ENCODE measurements at regions not wholly inside any gene's neighbourhood (a gene's known extent, or its start where the extent isn't known, plus 50 kb on each side); places are given as distances from the start of the nearest gene placed in this dataset.

DNA sequence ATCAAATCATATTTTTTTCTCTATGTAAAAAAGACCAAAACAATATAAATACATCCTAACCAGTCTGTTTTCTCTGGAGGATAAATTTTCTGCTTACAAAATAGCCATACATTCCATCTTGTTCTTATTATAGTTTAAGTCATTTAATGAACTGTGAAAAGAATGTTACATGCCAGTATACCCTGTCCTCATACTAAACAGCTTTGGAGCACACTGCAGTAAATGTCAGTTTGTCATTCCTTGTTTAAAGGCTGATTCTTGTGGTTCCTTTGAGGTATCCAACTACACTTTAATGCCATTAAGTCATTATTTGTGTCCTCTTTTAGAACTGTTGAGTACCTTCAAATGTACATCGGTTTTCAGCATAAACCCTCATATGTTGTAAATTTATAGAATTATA is 52.7 kb upstream of the DCBLD2 start:
- H3K27ac ChIP-seq (ENCODE audit: low read depth, low read length): no peak overlapping the region
- peaks cover 3% of the 10 kb centered on the region; the same call in 1 of the 2 replicates for H3K4me1 ChIP-seq (ENCODE audit: control insufficient read depth, insufficient read depth, low read length)
- no peaks in the 10 kb centered on the region for H3K9me3 ChIP-seq (ENCODE audit: control insufficient read depth, insufficient read depth, low read depth, low read length)
- H3K27me3 ChIP-seq (ENCODE audit: control insufficient read depth, insufficient read depth, low read length): no peaks in the 10 kb centered on the region
- H3K4me3 ChIP-seq (ENCODE audit: low read depth, low read length): no peak overlapping the region
- no peaks in the 10 kb centered on the region for H3K36me3 ChIP-seq (ENCODE audit: control insufficient read depth, insufficient read depth, low read length)
- H3K9ac ChIP-seq (ENCODE audit: low read length): no peak overlapping the region

DNA sequence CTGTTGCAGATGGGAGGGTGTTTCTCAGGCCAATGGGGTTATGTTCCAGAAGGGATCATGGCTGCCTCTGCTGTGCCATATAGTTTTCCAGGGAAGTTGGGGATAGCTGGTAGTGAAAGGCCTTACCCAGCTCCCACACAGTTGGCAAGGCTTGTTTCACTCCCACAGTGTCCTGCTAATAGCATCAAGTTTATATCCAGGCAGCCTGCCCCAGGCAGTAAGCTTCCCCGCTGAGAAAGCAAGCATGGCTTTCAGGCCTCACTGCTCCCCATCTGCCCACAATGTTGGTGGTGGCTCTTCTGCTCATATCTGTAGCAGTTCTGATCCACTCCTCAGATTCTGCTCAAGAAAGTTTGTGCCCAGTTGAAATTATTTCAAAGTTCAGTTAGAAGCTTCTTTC is 50.9 kb upstream of the DCBLD2 start:
- H3K27ac ChIP-seq (ENCODE audit: low read depth, low read length): no peak overlapping the region
- no peaks in the 10 kb centered on the region for H3K9me3 ChIP-seq (ENCODE audit: control insufficient read depth, insufficient read depth, low read depth, low read length)
- no peak overlapping the region for H3K4me3 ChIP-seq (ENCODE audit: low read depth, low read length)
- no peaks in the 10 kb centered on the region for H3K36me3 ChIP-seq (ENCODE audit: control insufficient read depth, insufficient read depth, low read length)
- H3K4me1 ChIP-seq (ENCODE audit: control insufficient read depth, insufficient read depth, low read length): peaks cover 3% of the 10 kb centered on the region; the same call in 1 of the 2 replicates
- no peaks in the 10 kb centered on the region for H3K27me3 ChIP-seq (ENCODE audit: control insufficient read depth, insufficient read depth, low read length)
- H3K9ac ChIP-seq (ENCODE audit: low read length): no peak overlapping the region

All from HUES6 (cell line).